H1 (cell line): ENCODE measurements at regions not wholly inside any gene's neighbourhood (a gene's known extent, or its start where the extent isn't known, plus 50 kb on each side); places are given as distances from the start of the nearest gene placed in this dataset.

Experiments
- CTCF ChIA-PET: fragments of 300-600 bp; sonication (Branson Sonifier 250); formaldehyde crosslinking; loops from one replicate; lab custom pipeline; 2021; ENCODE audit not compliant: partially characterized antibody; lab: Charles Lee
- POLR2A ChIA-PET: fragments of 300-600 bp; sonication (Branson Sonifier 250); formaldehyde crosslinking; loops from one replicate; lab custom pipeline; 2021; ENCODE audit warnings: inconsistent platforms; ENCODE audit not compliant: partially characterized antibody; lab: Charles Lee
- DNase-seq, 2 experiments: peaks; one replicate each; pipeline versions ENCODE4 v3.0.0 to v3.0.0-alpha.2; 2010 to 2022; ENCODE audit warnings: low spot score in 2 of 2, low read depth in 1 of 2, mixed read lengths in 1 of 2
- FAIRE-seq: peaks from 2 replicates; lab custom pipeline; 2011; peaks lifted over from hg19 to GRCh38; lab: Jason Lieb, UNC
- H2AFZ ChIP-seq: 2 replicates; pipeline ENCODE4 v1.8.1; 2012; ENCODE audit warnings: low read length, inconsistent platforms
- H2AK5ac ChIP-seq: 2 replicates; pipeline ENCODE4 v1.6.1; 2013; ENCODE audit warnings: low read depth, low read length
- H2BK120ac ChIP-seq: replicated peaks from 2 replicates; pipeline ENCODE3; 2013; ENCODE audit warnings: low read depth, low read length, inconsistent platforms
- H2BK12ac ChIP-seq: 2 replicates; pipeline ENCODE4 v1.6.1; 2013; ENCODE audit warnings: low read depth, low read length
- H2BK15ac ChIP-seq: 2 replicates; pipeline ENCODE4 v1.6.1; 2013; ENCODE audit warnings: low read length
- H2BK20ac ChIP-seq: 2 replicates; pipeline ENCODE4 v1.6.1; 2013; ENCODE audit warnings: low read length
- H2BK5ac ChIP-seq: 2 replicates; pipeline ENCODE4 v1.6.1; 2013; ENCODE audit warnings: low read depth, low read length
- H3K14ac ChIP-seq: 2 replicates; pipeline ENCODE4 v1.6.1; 2013; ENCODE audit warnings: inconsistent platforms; ENCODE audit not compliant: insufficient read length
- H3K18ac ChIP-seq: 2 replicates; pipeline ENCODE4 v1.6.1; 2013; ENCODE audit warnings: low read length; ENCODE audit errors: extremely low read depth
- H3K23ac ChIP-seq: 2 replicates; pipeline ENCODE4 v1.6.1; 2013; ENCODE audit warnings: inconsistent platforms; ENCODE audit not compliant: insufficient read length
- H3K23me2 ChIP-seq: 2 replicates; pipeline ENCODE4 v1.6.1; 2013; ENCODE audit warnings: low read depth, low read length
- H3K27ac ChIP-seq: 2 replicates; pipeline ENCODE4 v1.6.1; 2011; ENCODE audit warnings: low read depth, low read length, inconsistent platforms
- H3K27me3 ChIP-seq, 4 experiments: replicated peaks in 1 of 4; 1 replicate in 1 of 4; 2 replicates in 3 of 4; pipeline versions ENCODE4 v1.6.1 to v1.8.1; 2011 to 2013; ENCODE audit warnings: low read length in 3 of 4, mild to moderate bottlenecking in 3 of 4, inconsistent platforms in 2 of 4, mixed read lengths in 2 of 4, moderate library complexity in 1 of 4; ENCODE audit not compliant: control insufficient read depth in 3 of 4, insufficient read depth in 3 of 4; ENCODE audit errors: extremely low read depth in 1 of 4
- H3K36me3 ChIP-seq, 4 experiments: 2 replicates each; pipeline versions ENCODE4 v1.6.1 to v1.8.1; 2011 to 2013; ENCODE audit warnings: mild to moderate bottlenecking in 4 of 4, low read length in 3 of 4, moderate library complexity in 2 of 4, control low read depth in 1 of 4, inconsistent platforms in 1 of 4; ENCODE audit not compliant: insufficient read depth in 4 of 4, control insufficient read depth in 2 of 4
- H3K4ac ChIP-seq: replicated peaks from 2 replicates; pipeline ENCODE3; 2013; ENCODE audit warnings: low read length, low read depth, mixed read lengths, inconsistent platforms; ENCODE audit not compliant: insufficient read length
- H3K4me1 ChIP-seq, 4 experiments: replicated peaks in 1 of 4; 1 replicate in 1 of 4; 2 replicates in 3 of 4; pipeline versions ENCODE4 v1.6.1 to v1.8.1; 2011 to 2013; ENCODE audit warnings: low read length in 3 of 4, inconsistent platforms in 2 of 4, mixed read lengths in 1 of 4; ENCODE audit not compliant: insufficient read depth in 4 of 4, control insufficient read depth in 3 of 4
- H3K4me2 ChIP-seq, 2 experiments: 2 replicates each; pipeline versions ENCODE4 v1.6.1 to v1.8.1; 2011 to 2013; ENCODE audit warnings: low read depth in 2 of 2, low read length in 2 of 2, control low read depth in 1 of 2, inconsistent platforms in 1 of 2, mild to moderate bottlenecking in 1 of 2; ENCODE audit not compliant: insufficient read depth in 1 of 2
- H3K4me3 ChIP-seq, 4 experiments: fragments of 200-600, 300-600 bp in 1 of 4; sonication (generic), shearing (Covaris generic), sonication (Bioruptor Twin) in 1 of 4; 2 replicates each; pipeline versions ENCODE4 v1.5.1 to v1.8.1; 2011 to 2016; ENCODE audit warnings: low read length in 4 of 4, low read depth in 3 of 4, control low read depth in 2 of 4, inconsistent platforms in 2 of 4, mild to moderate bottlenecking in 2 of 4, mixed read lengths in 1 of 4, moderate library complexity in 1 of 4; ENCODE audit not compliant: insufficient read depth in 2 of 4; ENCODE audit errors: extremely low read depth in 1 of 4
- H3K56ac ChIP-seq: replicated peaks from 2 replicates; pipeline ENCODE3; 2013; ENCODE audit warnings: low read depth, mild to moderate bottlenecking, mixed read lengths, low read length, inconsistent platforms; ENCODE audit not compliant: insufficient read length
- H3K79me1 ChIP-seq: 2 replicates; pipeline ENCODE4 v1.6.1; 2013; ENCODE audit warnings: low read depth, low read length, control low read depth
- H3K79me2 ChIP-seq, 2 experiments: 2 replicates each; pipeline versions ENCODE4 v1.6.1 to v1.8.1; 2012 to 2013; ENCODE audit warnings: low read length in 2 of 2, mild to moderate bottlenecking in 2 of 2, inconsistent platforms in 1 of 2; ENCODE audit not compliant: insufficient read depth in 2 of 2, control insufficient read depth in 1 of 2
- H3K9ac ChIP-seq, 4 experiments: replicated peaks in 1 of 4; 1 replicate in 1 of 4; 2 replicates in 3 of 4; pipeline versions ENCODE4 v1.6.1 to v1.8.1; 2011 to 2013; ENCODE audit warnings: low read depth in 3 of 4, low read length in 3 of 4, control low read depth in 2 of 4, mild to moderate bottlenecking in 2 of 4, moderate library complexity in 2 of 4, inconsistent platforms in 1 of 4; ENCODE audit errors: extremely low read depth in 1 of 4
- H3K9me3 ChIP-seq, 2 experiments: 2 replicates each; pipeline versions ENCODE4 v1.6.1 to v1.8.1; 2012 to 2013; ENCODE audit warnings: mild to moderate bottlenecking in 2 of 2, moderate library complexity in 2 of 2, control low read depth in 1 of 2, inconsistent platforms in 1 of 2, low read depth in 1 of 2, low read length in 1 of 2, mixed read lengths in 1 of 2; ENCODE audit not compliant: insufficient read depth in 2 of 2
- H4K20me1 ChIP-seq, 2 experiments: replicated peaks in 1 of 2; 2 replicates each; pipeline versions ENCODE3 to v1.8.1; 2011 to 2013; ENCODE audit warnings: inconsistent platforms in 2 of 2, low read length in 2 of 2, mild to moderate bottlenecking in 1 of 2; ENCODE audit not compliant: insufficient read depth in 2 of 2, control insufficient read depth in 1 of 2
- H4K5ac ChIP-seq: 2 replicates; pipeline ENCODE4 v1.6.1; 2013; ENCODE audit warnings: low read length, low read depth, mixed read lengths, inconsistent platforms; ENCODE audit not compliant: insufficient read length
- H4K8ac ChIP-seq: 2 replicates; pipeline ENCODE4 v1.8.0; 2013; ENCODE audit warnings: mild to moderate bottlenecking, moderate library complexity, low read length, inconsistent platforms; ENCODE audit not compliant: insufficient read depth; ENCODE audit errors: extremely low read depth
- H4K91ac ChIP-seq: replicated peaks from 2 replicates; pipeline ENCODE3; 2013; ENCODE audit warnings: low read length, mixed read lengths, inconsistent platforms; ENCODE audit not compliant: insufficient read length
- BRCA1 ChIP-seq: IDR thresholded peaks from 2 replicates; pipeline ENCODE4 v1.6.1; 2012; ENCODE audit warnings: low read depth, low read length, improper control_type of control experiment
- EGR1 ChIP-seq: IDR thresholded peaks from 2 replicates; pipeline ENCODE4 v1.6.1; 2011; ENCODE audit warnings: low read depth, low read length, borderline replicate concordance
- KDM1A ChIP-seq: fragments of 200-600, 300-600 bp; sonication (generic); IDR thresholded peaks from 2 replicates; pipeline ENCODE4 v1.7.1; 2016; ENCODE audit warnings: mild to moderate bottlenecking, low read length, borderline replicate concordance
- RAD21 ChIP-seq, 2 experiments: IDR thresholded peaks in 1 of 2; conservative IDR thresholded peaks in 1 of 2; 2 replicates each; pipeline ENCODE4 v1.6.1; 2011; ENCODE audit warnings: low read depth in 2 of 2, low read length in 2 of 2, improper control_type of control experiment in 1 of 2, inconsistent platforms in 1 of 2, mild to moderate bottlenecking in 1 of 2, moderate library complexity in 1 of 2
- SAP30 ChIP-seq: fragments of 300-600 bp; sonication (generic); IDR thresholded peaks from 2 replicates; pipeline ENCODE4 v1.7.1; 2012; ENCODE audit warnings: low read length, moderate library complexity, mild to moderate bottlenecking, inconsistent platforms; ENCODE audit not compliant: insufficient read depth, insufficient replicate concordance
- SUZ12 ChIP-seq: fragments of 200-600 bp; sonication (generic); IDR thresholded peaks from 2 replicates; pipeline ENCODE4 v1.6.1; 2012; ENCODE audit warnings: mild to moderate bottlenecking, inconsistent platforms, low read length, moderate library complexity, mixed read lengths
- TAF7 ChIP-seq: optimal IDR thresholded peaks from 2 replicates; pipeline ENCODE3; 2011; ENCODE audit warnings: low read depth, mild to moderate bottlenecking, inconsistent platforms, low read length, moderate library complexity, borderline replicate concordance
- WGBS, 2 experiments: shearing (Covaris generic) in 1 of 2; methylation state at CpG; one replicate each; pipeline versions ENCODE4 v1.1.6 to v1.1.7; 2013 to 2015; ENCODE audit warnings: low lambda C conversion rate in 2 of 2, mixed read lengths in 2 of 2, inconsistent platforms in 1 of 2, low coverage in 1 of 2, missing lambda C conversion rate in 1 of 2; ENCODE audit not compliant: insufficient replicate concordance in 2 of 2, insufficient coverage in 1 of 2, insufficient read length in 1 of 2; ENCODE audit errors: extremely low coverage in 1 of 2, missing lambda C conversion rate in 1 of 2; 5-methylcytosine and 5-hydroxymethylcytosine counted together

DNA sequence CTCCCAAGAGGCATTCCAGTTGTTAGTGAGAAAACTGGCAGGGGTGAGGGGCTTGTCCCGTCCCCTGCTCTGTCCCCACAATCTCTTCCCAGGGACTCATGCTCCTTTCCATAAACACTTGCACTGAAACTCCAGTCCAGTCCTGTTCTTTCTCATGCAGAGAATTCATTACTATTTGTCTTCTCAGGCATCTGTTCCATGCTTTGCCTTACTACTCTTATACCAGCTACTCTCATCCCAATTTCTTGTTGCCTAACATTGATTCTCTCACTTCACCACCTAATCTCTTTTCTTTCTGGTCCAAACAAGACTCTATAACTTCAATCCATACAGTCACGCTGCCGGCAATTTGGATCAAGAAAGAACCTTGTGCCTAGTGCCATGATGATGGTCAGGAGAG lies 97.1 kb upstream of the VEGFC start:
- H3K79me1 ChIP-seq, result no peaks in the 10 kb centered on the region
- H4K5ac ChIP-seq, result no peak overlapping the region
- CTCF ChIA-PET, result interaction anchor here (1.3 kb wide), 1 partner anchor 64 kb away, joined by 3 read pairs; no protein-coding TSS in a partner anchor
- H2BK5ac ChIP-seq, result no peak overlapping the region
- no peak overlapping the region for H2BK12ac ChIP-seq
- TF ChIP-seq RAD21 (IDR thresholded peaks at IDR 0.05 in 1 of 2, conservative IDR thresholded peaks at IDR 0.05 in 1 of 2; ENCODE audit: low read depth in 2 of 2, low read length in 2 of 2), result no peak
- no peak for TF ChIP-seq BRCA1
- no peak for TF ChIP-seq EGR1
- no peak for TF ChIP-seq TAF7
- TF ChIP-seq SUZ12, result no peak
- TF ChIP-seq SAP30, result no peak
- no peak for TF ChIP-seq KDM1A
- no peak overlapping the region for H3K14ac ChIP-seq
- POLR2A ChIA-PET, result no interaction called here
- H3K56ac ChIP-seq, result no peak overlapping the region
- FAIRE-seq (no peak), DNase-seq (no peak)
- no peak overlapping the region for H3K9ac ChIP-seq
- H3K36me3 ChIP-seq, result no peaks in the 10 kb centered on the region
- H3K4me2 ChIP-seq, result no peak overlapping the region
- H4K20me1 ChIP-seq, result no peaks in the 10 kb centered on the region
- no peaks in the 10 kb centered on the region for H3K9me3 ChIP-seq
- H2AFZ ChIP-seq, result no peak overlapping the region
- H2BK120ac ChIP-seq, result no peak overlapping the region
- no peaks in the 10 kb centered on the region for H3K4me1 ChIP-seq
- H3K23ac ChIP-seq, result no peak overlapping the region
- H3K23me2 ChIP-seq, result no peaks in the 10 kb centered on the region
- H2BK15ac ChIP-seq, result no peak overlapping the region
- H3K4ac ChIP-seq, result no peak overlapping the region
- no peak overlapping the region for H4K91ac ChIP-seq
- H2AK5ac ChIP-seq, result no peak overlapping the region
- H3K79me2 ChIP-seq, result no peaks in the 10 kb centered on the region
- H3K4me3 ChIP-seq, result no peak overlapping the region
- no peak overlapping the region for H3K27ac ChIP-seq
- H4K8ac ChIP-seq, result no peak overlapping the region
- no peak overlapping the region for H3K18ac ChIP-seq
- H2BK20ac ChIP-seq, result no peak overlapping the region
- H3K27me3 ChIP-seq, result no peaks in the 10 kb centered on the region
- 96% methylated on average over 3 of the region's 3 CpGs; no CpG with 5 or more reads in 1 of the 2 experiments for WGBS, 2 experiments
